GM18907 (cell line): ENCODE measurements at regions not wholly inside any gene's neighbourhood (a gene's known extent, or its start where the extent isn't known, plus 50 kb on each side); places are given as distances from the start of the nearest gene placed in this dataset.

Experiments used
- ATAC-seq: cut with Tn5 transposase; IDR thresholded peaks from one replicate; pipeline ENCODE4 v1.9.1; 2021; ENCODE audit warnings: mild to moderate bottlenecking, moderate library complexity; ENCODE audit not compliant: unreplicated experiment

GRCh38 chr6:148179786-148180185 is 162.9 kb upstream of the SASH1 start:
- ATAC-seq, result no peak

GRCh38 chr6:148182378-148182777 is 160.3 kb upstream of the SASH1 start:
- ATAC-seq, result no peak

- ATAC-seq, result no peak
These were observed 158.9 kb upstream of the SASH1 start for GRCh38 chr6:148183776-148184175.

- no peak for ATAC-seq
These were observed 155.7 kb upstream of the SASH1 start for GRCh38 chr6:148186916-148187315.

GRCh38 chr6:148192310-148192709 is 150.3 kb upstream of the SASH1 start:
- ATAC-seq, result no peak

- no peak for ATAC-seq
These were observed 149.5 kb upstream of the SASH1 start for GRCh38 chr6:148193063-148193680.

- no peak for ATAC-seq
These were observed 147.1 kb upstream of the SASH1 start for GRCh38 chr6:148195511-148195910.

GRCh38 chr6:148199584-148199983 is 143.1 kb upstream of the SASH1 start:
- no peak for ATAC-seq

GRCh38 chr6:148200293-148200692 is 142.3 kb upstream of the SASH1 start:
- no peak for ATAC-seq

- no peak for ATAC-seq
These were observed 141.9 kb upstream of the SASH1 start for GRCh38 chr6:148200781-148201180.

GRCh38 chr6:148203281-148203925 is 139.2 kb upstream of the SASH1 start:
- no peak for ATAC-seq

- peak; percentile 100 for ATAC-seq
These were observed 138.7 kb upstream of the SASH1 start for GRCh38 chr6:148203970-148204369.

- no peak for ATAC-seq
These were observed 134.3 kb upstream of the SASH1 start for GRCh38 chr6:148208298-148208697.

GRCh38 chr6:148211777-148212324 is 130.8 kb upstream of the SASH1 start:
- ATAC-seq, result no peak

- no peak for ATAC-seq
These were observed 130.3 kb upstream of the SASH1 start for GRCh38 chr6:148212366-148212765.

- no peak for ATAC-seq
These were observed 129.3 kb upstream of the SASH1 start for GRCh38 chr6:148213366-148213765.

GRCh38 chr6:148214667-148215066 is 128.0 kb upstream of the SASH1 start:
- no peak for ATAC-seq

GRCh38 chr6:148217051-148217450 is 125.6 kb upstream of the SASH1 start:
- no peak for ATAC-seq

- ATAC-seq, result no peak
These were observed 124.7 kb upstream of the SASH1 start for GRCh38 chr6:148217921-148218320.

GRCh38 chr6:148218542-148219258 is 123.9 kb upstream of the SASH1 start:
- ATAC-seq, result no peak

- no peak for ATAC-seq
These were observed 121.2 kb upstream of the SASH1 start for GRCh38 chr6:148221196-148221979.
